ENCODE measurements at regions not wholly inside any gene's neighbourhood (a gene's known extent, or its start where the extent isn't known, plus 50 kb on each side); places are given as distances from the start of the nearest gene placed in this dataset.

DNA sequence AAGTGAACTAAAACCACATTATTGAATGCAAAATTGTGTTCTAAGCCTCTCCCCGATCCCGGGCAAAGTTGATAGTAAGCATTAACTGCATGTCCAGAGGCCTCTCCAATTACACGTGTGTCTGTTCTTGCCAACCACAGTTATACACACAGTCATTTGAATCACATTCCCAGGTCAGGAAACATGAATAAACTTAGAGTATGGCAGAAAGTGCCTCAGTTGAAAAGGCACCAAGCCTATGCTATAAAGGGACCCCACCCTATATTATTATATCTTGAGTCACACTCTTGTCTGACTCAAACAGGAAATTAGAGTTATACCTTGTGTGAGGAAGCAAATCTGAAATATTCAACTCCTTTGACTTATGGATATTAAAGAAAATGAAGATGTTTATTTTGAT is 128.3 kb upstream of the STXBP6 start:
- Histone ChIP-seq H3K23me2 (ENCODE audit: insufficient read length, low read depth, low read length, poor library complexity, severe bottlenecking) (no peaks in the 10 kb centered on the region), H3K79me2 (ENCODE audit: insufficient read depth, low read length) (no peaks in the 10 kb centered on the region), H3K56ac (ENCODE audit: insufficient read length, low read depth, low read length) (no peak overlapping the region), H3K18ac (ENCODE audit: insufficient read length, low read depth, low read length) (no peak overlapping the region), H3K27me3 (ENCODE audit: insufficient read depth, low read length) (no peaks in the 10 kb centered on the region), H4K8ac (replicated peaks; ENCODE audit: insufficient read length, low read depth, low read length) (no peak overlapping the region), H2AK5ac (ENCODE audit: insufficient read length, low read length) (no peak overlapping the region), H3K27ac (ENCODE audit: insufficient read length, low read depth, low read length) (no peak overlapping the region), H2BK20ac (ENCODE audit: low read depth, low read length, poor library complexity, severe bottlenecking) (no peak overlapping the region), H4K5ac (ENCODE audit: insufficient read length, low read depth, low read length) (no peak overlapping the region), H3K4ac (ENCODE audit: low read depth, low read length) (no peak overlapping the region), H3K4me1 (ENCODE audit: insufficient read depth, low read length) (no peaks in the 10 kb centered on the region), H3K4me2 (ENCODE audit: insufficient read depth, insufficient read length, low read length) (no peak overlapping the region), H2BK15ac (ENCODE audit: low read depth, low read length) (no peak overlapping the region), H2BK12ac (ENCODE audit: insufficient read length, low read depth, low read length) (no peak overlapping the region), H3K79me1 (ENCODE audit: insufficient read depth, low read depth, low read length, poor library complexity, severe bottlenecking) (no peaks in the 10 kb centered on the region), H3T11ph (ENCODE audit: low read length) (no peak overlapping the region), H2AFZ (ENCODE audit: low read length) (no peak overlapping the region), H3K23ac (ENCODE audit: insufficient read length, low read depth, low read length) (no peak overlapping the region), H2BK5ac (ENCODE audit: insufficient read length, low read length) (no peak overlapping the region), H4K91ac (ENCODE audit: insufficient read length, low read depth, low read length) (no peak overlapping the region), H3K14ac (ENCODE audit: insufficient read depth, low read length) (no peak overlapping the region), H3K9ac (ENCODE audit: extremely low read depth, insufficient read length, low read length) (no peak overlapping the region), H2BK120ac (ENCODE audit: low read depth, low read length, poor library complexity, severe bottlenecking) (no peak overlapping the region), H4K20me1 (ENCODE audit: control insufficient read depth, insufficient read depth, insufficient read length) (no peaks in the 10 kb centered on the region), H3K9me3 (ENCODE audit: control insufficient read depth, low read depth, low read length) (peaks cover 16% of the 10 kb centered on the region)
- Mint-ChIP-seq H3K9me3 (peaks cover 26 to 44% of the 10 kb centered on the region in 2 experiments), H3K4me3 (no peak overlapping the region), H3K27ac (no peak overlapping the region), H3K27me3 (ENCODE audit: low read depth) (no peaks in the 10 kb centered on the region), H3K4me1 (no peaks in the 10 kb centered on the region), H3K36me3 (ENCODE audit: insufficient read depth in 1 of 3, low read depth in 3 of 3) (peaks cover 6 to 22% (median 7%) of the 10 kb centered on the region in 3 experiments; a peak in 5 of 7 replicates)
- DNase-seq = no peak
- WGBS (ENCODE audit: extremely low coverage, insufficient read length, low lambda C conversion rate) = no CpG with 5 or more reads among the region's 3 CpGs
- TF ChIP-seq, protein P1, sequence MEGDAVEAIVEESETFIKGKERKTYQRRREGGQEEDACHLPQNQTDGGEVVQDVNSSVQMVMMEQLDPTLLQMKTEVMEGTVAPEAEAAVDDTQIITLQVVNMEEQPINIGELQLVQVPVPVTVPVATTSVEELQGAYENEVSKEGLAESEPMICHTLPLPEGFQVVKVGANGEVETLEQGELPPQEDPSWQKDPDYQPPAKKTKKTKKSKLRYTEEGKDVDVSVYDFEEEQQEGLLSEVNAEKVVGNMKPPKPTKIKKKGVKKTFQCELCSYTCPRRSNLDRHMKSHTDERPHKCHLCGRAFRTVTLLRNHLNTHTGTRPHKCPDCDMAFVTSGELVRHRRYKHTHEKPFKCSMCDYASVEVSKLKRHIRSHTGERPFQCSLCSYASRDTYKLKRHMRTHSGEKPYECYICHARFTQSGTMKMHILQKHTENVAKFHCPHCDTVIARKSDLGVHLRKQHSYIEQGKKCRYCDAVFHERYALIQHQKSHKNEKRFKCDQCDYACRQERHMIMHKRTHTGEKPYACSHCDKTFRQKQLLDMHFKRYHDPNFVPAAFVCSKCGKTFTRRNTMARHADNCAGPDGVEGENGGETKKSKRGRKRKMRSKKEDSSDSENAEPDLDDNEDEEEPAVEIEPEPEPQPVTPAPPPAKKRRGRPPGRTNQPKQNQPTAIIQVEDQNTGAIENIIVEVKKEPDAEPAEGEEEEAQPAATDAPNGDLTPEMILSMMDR (conservative IDR thresholded peaks at IDR 0.05) = no peak
